NCI-H2196 treated with DMSO at 0.1 percent for 48 hours (cell line): ENCODE measurements at regions not wholly inside any gene's neighbourhood (a gene's known extent, or its start where the extent isn't known, plus 50 kb on each side); places are given as distances from the start of the nearest gene placed in this dataset.

ENCODE experiments used
- DNase-seq: peaks from one replicate; lab custom pipeline; 2025; ENCODE audit not compliant: unreplicated experiment; lab: John Stamatoyannopoulos, UW

DNA sequence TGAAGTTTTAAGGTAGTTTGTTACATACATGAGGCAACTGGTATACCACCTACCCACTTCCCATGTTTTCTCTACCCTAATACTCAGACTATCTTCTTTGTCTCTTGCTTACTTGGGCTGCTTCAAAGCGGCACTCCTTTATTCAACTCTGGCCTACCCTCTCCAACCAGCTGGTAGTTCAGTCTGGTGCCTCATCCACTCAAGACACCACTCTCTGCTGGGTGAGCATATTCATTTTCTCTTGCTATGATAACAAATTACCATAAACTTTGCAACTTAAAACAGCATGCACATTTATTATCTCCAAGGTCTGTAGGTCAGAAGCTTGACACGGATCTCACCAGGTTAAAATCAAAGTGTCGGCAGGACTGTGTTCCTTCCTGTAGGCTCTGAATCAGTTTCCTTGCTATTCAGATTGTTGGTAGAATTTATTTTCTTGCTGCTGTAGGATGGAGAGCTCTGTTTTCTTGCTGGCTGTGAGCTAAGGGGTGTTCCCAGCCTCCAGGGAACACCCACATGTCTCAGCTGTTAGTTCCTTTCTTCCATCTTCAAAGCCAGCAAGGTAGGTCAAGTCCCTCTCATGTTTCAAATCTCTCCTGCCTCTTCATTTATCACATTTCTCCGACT, 666.0 kb downstream of the DIAPH3 start:
- DNase-seq, result no peak

GRCh38 chr13:59501004-59501403, 662.7 kb downstream of the DIAPH3 start:
- no peak for DNase-seq

GRCh38 chr13:59504407-59504806, 659.3 kb downstream of the DIAPH3 start:
- no peak for DNase-seq

DNA sequence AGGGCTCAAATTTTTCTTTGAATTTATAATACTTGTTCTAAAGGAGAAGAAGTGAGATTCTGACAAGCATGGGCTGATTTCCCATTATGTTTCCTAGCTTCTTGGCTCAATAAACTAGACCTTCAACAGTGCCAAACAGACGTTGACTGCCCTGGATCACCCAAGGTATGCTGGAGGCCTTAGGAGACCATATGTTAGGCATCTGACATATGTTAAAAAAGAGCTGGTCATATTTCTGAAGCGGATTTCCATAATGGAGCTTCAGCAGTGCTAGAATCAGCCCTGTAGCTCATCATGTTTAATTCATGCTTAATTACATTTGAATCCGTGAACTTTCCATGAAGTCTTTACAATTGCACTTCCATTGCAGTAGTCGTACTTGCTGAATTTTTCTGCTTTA, 653.3 kb downstream of the DIAPH3 start:
- DNase-seq, result no peak

DNA sequence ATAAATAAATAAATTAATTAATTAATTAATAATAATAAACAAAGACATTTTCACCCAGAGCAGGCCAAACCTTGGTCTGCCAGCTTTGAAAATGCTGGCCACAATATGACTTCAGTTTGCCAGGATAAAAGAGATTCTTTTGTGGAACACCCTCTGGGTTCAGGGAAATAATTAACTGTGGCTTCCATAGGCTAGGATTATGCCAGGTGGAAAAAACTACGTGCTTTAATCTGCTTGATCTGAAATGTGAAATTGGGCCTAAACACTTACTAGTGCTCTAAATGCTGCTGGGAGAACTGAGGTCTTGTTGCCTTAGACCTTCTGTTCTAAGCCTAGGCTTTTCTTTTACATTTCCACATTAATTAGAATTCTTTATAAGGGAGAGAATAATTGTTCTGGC, 650.0 kb downstream of the DIAPH3 start:
- no peak for DNase-seq

- no peak for DNase-seq
These were observed 649.4 kb downstream of the DIAPH3 start for GRCh38 chr13:59514316-59514715.

- no peak for DNase-seq
These were observed 643.9 kb downstream of the DIAPH3 start for GRCh38 chr13:59519819-59520218.

- DNase-seq, result no peak
These were observed 642.2 kb downstream of the DIAPH3 start for GRCh38 chr13:59521549-59521948.

- DNase-seq, result no peak
These were observed 641.1 kb downstream of the DIAPH3 start for GRCh38 chr13:59522652-59523051.

DNA sequence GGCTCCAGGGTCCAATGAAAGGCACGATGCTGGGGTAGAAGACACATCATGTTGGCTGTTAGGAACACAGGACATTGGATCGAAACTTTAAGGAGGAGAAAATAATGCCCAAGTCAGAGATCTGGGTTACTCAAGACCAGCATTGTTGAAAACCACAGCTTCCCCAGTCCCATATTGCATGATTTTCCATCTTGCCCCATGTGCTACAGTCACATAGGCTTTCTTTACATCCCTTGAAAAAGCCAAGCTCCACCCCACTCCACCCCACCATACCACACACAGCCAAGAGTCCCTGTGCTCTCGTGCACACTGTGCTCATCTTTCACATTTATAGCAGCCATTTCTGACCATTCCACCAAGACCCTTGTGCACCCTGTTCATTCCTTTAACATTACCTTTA, 636.2 kb downstream of the DIAPH3 start:
- DNase-seq, result no peak

DNA sequence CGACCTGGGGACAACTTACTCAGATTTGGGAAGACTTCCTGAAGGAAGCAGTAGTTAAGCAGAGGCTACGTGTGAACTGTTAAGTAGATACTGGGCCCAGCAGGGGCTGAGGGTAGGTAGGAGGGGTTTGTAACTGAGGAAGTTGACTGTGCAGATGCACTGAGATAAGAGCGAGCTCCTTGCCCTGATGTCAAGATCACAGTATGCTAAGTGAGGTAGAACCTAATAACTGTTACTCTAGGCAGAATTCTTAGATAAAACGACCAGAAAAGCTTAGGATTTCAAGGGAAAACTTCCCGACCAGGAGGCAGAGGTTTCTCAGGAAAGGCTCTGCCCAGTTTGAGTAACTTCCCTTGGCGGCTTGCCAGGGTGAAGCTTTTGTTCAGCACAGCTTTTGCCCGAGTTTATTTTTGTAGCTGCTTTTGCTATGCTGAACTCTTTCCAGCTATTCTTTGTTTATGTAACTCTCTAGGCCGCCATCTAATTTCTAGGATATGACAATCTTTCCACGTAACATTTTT, 632.1 kb downstream of the DIAPH3 start:
- no peak for DNase-seq

- no peak for DNase-seq
These were observed 631.3 kb downstream of the DIAPH3 start for GRCh38 chr13:59532405-59532804.

DNA sequence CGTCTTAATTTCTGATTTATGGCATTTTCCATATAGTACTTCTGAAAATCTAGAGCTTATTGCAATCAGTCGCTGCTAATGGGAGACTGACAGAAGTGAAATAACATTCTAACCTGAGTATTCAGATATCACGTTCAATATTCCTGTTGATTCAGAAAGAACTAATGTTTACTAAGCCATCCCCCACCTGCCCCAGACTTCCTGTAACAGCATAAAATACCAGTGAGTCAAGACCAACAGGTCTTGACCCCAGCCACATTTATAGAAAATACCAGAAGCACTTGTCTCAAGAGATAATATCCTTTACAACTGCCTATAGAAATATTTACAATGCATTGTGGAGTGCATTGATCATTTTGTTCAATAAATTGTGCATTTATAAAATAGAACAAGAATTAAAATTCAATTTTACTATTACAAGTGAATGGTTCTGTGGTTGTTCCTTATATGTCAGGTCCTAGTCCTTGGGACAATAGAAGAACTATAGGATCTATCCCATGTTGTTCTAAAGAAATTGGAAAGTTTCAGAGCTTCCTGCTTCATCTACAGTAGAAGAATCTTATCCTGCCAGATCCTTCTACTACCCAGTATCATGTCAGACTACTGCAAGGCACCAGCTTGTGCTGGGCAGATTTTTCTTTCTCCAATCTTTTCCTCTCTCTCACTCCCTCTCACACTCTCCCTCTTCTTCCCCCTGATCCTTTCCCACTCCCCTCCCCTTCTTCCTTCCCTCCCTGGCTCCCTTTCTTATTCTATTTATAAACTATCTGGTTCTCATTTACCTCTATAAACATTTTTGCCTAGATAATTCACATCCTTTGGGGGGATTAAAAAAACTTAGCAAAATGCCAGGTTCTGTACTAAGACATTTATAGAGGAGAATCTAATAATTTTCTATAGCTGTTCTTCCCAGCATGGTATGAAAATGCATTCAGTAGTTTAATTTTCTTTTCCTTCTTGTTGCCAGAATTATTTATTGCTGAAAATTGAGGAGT, 629.9 kb downstream of the DIAPH3 start:
- no peak for DNase-seq

- DNase-seq, result no peak
These were observed 628.9 kb downstream of the DIAPH3 start for GRCh38 chr13:59534806-59535205.

GRCh38 chr13:59537500-59537899, 626.2 kb downstream of the DIAPH3 start:
- DNase-seq, result no peak

GRCh38 chr13:59538512-59538911, 625.2 kb downstream of the DIAPH3 start:
- DNase-seq, result no peak

- DNase-seq, result no peak
These were observed 621.4 kb downstream of the DIAPH3 start for GRCh38 chr13:59542303-59542702.

GRCh38 chr13:59543418-59543817, 620.3 kb downstream of the DIAPH3 start:
- DNase-seq, result no peak

GRCh38 chr13:59545007-59545406, 618.7 kb downstream of the DIAPH3 start:
- no peak for DNase-seq

- no peak for DNase-seq
These were observed 617.5 kb downstream of the DIAPH3 start for GRCh38 chr13:59546178-59546577.

DNA sequence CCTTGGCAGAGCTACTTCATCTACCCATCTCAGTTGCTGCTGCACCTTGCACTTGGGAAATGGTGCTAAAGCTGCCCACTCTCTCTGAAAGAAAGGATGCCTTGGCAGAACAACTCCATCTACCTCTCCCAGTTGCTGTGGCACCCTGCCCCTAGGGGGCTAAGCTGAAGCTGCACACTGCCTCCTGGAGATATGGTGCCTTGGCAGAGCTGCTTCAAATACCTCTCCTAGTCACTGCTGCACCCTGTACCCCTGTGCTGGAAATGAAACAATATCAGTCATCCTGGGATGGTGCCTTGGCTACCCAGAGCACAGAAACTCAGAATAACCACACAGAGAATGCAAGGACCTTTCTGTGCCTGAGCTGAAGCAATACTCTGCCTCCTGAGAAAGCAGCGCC, 615.8 kb downstream of the DIAPH3 start:
- DNase-seq, result no peak

GRCh38 chr13:59562924-59563323, 600.8 kb downstream of the DIAPH3 start:
- DNase-seq, result no peak
